HG03175 (cell line): ENCODE measurements at regions not wholly inside any gene's neighbourhood (a gene's known extent, or its start where the extent isn't known, plus 50 kb on each side); places are given as distances from the start of the nearest gene placed in this dataset.

ENCODE experiments used
- ATAC-seq: cut with Tn5 transposase; IDR thresholded peaks from one replicate; pipeline ENCODE4 v1.9.1; 2021; ENCODE audit warnings: mild to moderate bottlenecking, moderate library complexity; ENCODE audit not compliant: unreplicated experiment

DNA sequence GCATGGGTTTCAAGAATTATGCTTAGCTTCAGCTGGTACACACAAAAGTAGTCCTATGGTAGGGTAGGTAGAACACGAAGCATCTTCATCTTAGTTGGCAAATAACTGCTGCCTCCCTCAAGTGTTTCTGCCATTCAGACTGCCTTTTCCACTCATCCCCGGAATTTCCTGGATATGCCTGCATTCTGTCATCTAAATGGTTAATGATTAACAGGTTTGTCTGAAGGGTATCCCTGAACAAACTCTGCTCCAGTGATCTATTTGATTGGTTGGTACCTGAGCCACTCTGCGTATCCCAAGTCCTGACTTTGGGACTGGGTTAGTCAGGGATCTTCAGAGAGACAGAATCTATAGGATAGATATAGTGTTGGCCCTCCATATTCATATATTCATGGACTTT, 272.3 kb upstream of the RAG2 start:
- ATAC-seq: no peak

DNA sequence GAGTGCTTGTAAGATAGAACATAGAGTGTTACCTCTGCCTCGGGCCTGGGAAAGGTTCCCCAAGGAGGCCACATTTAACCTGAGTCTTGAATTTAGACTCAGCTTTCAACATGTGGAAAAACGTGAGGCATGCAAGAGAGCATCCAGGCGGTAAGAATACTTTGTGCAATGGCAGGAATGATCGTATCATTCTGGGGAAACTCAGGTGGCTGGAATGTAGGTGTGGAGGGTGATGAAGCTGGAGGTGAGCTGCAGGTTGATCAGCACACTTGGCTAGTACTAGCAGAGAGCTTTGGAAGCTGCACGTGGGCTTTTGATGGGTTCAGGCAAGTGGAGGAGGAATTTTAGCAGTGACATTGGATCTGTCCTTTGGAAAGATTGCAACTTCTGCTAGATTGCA, 270.3 kb upstream of the RAG2 start:
- ATAC-seq: no peak

DNA sequence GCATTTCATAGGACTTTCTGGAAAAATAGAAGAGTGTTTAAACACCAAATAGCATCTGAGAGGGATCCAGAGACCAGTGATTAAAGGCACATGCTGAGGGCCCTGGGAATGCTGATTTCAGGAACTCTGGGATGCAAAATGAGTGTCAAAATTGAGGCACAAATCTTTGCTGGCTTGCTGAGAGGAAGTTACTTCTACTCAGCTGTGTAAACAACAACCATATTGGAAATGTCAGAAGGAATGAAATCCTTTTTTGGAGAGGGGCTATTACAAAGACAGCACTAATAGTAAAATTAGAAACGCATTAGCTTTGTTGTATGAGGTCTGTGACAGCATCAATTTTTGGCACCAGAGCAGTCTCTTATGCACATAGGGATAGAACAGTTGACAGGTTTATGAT, 267.8 kb upstream of the RAG2 start:
- no peak for ATAC-seq

DNA sequence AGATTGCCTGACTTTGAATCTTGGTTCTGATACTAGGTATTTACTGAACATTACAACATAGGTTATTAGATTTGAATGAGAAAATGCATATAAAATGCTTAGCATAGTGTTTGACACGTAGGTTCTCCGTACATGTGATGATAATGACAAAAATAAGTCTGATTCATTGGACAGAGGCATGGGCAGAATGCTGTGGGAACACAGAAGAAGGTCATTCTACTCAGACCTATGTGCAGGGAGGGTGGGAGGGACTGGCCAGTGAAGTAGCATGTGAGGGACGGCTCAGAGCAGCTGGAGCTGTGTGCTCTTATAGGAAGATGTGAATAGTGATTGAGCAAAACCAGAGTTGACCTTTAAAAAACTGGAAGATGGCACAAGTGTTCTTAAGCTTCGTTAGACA, 256.8 kb upstream of the RAG2 start:
- ATAC-seq: no peak

DNA sequence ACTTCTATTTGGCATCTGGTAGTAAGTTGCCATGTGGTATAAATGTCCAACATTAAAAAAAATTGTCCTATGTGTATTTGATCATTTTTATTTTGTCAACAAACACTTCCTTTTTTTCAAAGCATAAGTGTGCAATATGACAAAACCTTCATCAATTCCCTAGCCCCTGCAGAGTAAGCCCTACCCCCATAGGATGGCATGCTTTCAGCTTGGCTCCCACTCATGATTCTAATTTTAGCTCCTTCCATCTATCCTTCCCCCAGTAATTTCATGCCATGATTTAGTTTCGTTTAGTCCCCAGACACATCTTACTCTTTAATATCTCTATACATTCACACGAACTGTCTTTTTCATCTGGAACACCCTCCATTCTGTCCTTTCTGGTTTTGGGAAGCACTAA, 250.6 kb upstream of the RAG2 start:
- no peak for ATAC-seq

DNA sequence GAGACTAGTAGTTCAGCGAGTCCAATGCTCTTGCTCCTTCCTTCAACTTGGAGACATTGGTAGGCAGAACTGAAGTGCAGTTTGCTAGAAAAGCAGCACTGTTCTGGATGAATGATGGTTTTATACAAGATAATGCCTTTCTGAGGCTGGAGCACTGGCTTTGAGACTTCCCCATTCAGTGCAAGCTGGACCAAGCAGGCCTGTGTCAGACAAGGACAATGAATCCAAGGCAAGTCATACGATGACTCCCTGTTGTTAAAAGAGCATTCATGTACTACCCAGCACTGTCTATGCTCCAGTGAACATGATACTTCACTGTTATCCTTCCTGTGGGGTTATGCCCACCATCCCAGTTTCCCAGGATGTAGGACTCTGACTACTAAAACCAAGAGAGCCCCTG, 242.3 kb upstream of the RAG2 start:
- ATAC-seq: no peak

DNA sequence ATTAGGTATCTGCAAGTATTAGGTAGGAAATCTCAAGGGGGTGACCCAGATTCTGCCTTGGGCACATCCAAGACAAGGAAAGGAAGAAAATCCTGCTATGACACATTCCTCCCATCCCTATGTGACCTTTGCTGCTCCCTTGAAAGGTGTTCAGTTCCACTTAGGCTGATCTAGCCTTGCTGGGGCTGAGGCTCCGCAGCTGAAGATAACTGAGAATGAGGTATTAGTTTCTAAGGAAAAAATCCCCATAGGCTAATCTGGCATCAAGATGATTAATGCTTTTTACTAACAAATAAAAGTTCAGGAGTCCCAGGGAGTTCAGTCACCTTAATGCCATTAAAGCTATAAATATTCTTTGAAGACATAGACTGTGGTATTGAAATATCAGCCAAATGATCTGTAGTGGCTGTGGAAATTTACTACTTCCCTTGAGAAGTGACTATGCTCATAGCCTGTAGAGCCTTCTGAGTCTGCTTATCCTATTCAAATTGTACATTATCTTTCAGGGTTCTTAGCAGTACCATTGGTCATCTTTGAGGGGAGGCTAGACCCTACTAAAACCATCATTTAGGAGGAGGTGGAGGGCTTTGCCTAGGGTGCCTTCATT, 239.9 kb upstream of the RAG2 start:
- no peak for ATAC-seq

DNA sequence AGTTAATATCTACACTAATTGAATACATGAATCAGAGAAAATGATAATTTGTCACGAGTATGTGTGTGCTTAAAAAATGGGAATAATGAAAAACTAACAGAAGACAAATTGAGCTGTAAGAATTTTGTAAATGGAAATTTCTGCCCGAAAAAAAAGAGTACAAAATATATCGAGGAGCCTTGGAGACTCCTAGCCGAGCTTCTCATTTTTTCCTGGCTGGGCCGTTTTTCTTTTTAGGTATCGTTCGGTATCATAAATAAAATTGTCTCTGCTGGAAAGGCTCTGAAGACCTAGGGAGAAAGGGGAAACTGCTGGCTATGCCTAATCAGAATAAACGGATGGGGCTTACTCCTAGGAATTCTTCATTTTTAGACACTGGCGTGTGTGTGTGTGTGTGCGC, 227.2 kb upstream of the RAG2 start:
- no peak for ATAC-seq

DNA sequence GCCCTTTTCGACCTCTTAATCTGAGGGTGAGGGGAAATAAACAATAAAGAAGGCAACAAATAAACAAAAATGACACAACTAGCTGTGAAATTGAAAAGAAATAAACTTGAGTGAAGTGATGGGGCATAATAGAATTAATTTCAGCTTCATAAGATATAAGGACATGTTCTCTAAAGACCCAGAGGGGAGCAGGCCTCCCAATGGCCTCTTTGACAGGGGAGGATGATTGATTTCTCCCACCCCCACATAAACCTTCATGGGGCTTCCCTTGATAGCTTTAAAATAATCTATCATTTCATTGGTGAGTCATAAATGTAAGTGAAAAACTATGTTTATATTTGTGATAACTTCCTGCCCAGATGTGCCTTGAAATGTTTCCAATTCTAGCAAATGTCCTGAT, 226.3 kb upstream of the RAG2 start:
- no peak for ATAC-seq

DNA sequence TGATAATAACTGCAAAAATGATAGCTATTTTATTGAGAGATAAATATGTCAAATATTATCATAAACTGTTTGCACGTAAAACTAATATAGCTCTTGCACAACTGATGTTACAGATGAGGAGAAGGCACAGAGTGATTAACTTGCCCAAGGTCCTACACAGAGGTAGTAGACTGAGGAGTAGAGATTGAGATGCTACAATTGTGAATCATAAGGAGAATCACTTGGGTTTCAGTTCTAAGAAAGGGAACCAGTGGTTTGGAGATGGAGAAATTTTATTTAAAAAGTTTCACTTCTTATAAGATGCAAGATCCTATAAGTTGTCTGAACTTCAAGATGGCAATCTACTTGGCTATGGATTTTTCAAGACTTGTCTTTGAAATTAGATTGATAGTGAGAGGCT, 224.8 kb upstream of the RAG2 start:
- no peak for ATAC-seq

DNA sequence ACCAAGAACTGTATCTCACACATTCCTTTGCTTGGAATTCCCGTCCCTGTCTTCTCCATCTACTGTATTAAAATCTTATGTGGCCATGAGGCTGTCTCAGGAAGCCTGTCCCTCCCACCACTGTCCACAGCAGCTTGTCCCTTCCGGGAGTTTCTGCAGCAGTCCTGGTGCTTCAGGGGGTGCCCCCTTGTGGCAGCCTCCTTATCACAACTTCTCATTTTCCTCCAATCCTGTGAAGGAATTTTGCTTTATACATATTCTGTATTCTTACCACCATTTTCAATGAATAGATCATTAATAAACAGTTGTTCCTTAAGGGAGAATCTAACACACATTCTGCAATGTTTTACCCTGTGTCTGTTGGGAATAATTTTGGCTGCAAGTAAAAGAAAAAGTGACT, 220.4 kb upstream of the RAG2 start:
- ATAC-seq: no peak

DNA sequence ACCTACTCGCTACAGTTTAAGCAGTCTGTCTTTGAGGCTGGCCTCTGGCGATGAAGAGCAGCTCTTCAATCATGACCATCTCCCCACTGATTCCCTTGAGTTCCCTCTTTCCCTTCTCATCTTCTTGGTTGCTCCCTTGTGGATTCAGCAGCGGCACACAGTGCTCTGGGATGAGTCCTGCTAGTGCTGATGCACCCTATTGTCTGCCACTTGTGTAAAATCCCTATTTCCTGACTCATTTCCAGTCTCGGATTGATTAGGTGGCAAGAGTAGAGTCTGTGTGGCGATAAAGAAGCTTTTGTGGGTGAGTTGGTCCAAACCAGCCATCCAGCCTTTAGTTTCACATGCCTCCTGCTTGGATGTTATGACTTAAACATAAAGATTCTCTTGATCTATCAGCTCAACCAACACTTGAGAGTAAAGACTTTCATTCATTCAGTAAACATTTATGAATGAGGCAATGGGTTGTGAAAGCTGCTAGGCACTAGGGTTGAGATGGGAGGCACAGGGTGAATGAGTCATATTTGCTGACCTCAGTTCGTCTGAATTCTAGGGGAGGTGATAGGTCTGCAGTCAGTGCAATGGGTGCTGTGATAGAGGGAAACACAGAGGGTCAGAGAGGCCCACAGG, 219.4 kb upstream of the RAG2 start:
- ATAC-seq: no peak

DNA sequence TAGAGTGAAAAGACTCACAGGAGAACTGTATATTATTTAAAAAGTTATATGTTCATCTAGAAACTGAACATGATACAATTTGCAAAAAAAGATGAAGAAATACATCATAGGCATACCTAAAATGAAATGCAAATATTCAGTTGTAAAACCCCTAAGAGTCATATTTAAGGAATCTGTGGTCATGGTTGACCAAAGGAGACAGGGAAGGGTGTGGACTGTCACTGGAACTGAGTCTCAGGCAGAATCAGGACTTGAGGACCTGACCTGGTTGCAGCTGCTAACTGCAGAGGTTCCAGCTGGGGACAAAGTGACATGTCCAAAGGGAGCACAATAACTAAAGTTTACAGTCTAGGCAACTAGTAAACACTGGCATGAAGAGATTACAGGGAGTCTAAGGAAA, 211.3 kb upstream of the RAG2 start:
- no peak for ATAC-seq

DNA sequence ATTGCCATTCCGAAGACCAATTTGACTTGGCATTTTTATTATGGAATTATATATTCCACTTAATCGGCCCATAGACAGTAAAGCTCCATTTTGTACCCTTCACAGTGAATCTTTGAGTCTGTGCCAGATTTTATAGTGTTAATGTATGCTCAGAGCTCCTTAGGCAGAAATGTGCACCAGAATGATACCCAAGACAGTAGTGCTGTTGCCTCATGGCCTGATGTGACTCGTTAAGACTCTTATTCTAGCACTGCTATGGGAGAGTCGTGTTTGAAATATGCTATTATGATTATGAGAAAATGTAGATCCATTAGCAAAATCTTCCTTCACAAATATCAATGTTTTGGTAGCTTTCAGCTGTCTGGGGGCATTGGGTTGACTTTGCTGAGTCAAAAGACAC, 209.8 kb upstream of the RAG2 start:
- no peak for ATAC-seq

DNA sequence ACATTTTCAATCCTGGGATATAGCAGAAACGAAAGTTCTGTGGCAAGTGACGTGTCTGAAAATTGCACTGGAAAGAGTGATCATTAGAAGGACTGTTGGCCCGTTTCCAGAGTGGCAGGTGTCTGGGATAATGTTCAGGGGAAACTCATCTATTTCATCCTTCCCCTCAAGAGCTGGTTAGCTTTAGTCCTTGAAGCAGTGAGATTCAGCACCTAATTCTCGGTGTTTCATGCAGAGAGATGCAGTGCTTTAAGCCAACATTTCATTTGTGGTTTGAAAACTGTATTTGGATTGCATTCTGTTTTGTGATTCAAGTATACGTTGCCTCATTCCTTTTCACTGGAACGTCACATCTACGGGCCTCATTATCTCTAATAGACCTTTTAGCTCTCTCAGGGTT, 205.0 kb upstream of the RAG2 start:
- ATAC-seq: no peak

DNA sequence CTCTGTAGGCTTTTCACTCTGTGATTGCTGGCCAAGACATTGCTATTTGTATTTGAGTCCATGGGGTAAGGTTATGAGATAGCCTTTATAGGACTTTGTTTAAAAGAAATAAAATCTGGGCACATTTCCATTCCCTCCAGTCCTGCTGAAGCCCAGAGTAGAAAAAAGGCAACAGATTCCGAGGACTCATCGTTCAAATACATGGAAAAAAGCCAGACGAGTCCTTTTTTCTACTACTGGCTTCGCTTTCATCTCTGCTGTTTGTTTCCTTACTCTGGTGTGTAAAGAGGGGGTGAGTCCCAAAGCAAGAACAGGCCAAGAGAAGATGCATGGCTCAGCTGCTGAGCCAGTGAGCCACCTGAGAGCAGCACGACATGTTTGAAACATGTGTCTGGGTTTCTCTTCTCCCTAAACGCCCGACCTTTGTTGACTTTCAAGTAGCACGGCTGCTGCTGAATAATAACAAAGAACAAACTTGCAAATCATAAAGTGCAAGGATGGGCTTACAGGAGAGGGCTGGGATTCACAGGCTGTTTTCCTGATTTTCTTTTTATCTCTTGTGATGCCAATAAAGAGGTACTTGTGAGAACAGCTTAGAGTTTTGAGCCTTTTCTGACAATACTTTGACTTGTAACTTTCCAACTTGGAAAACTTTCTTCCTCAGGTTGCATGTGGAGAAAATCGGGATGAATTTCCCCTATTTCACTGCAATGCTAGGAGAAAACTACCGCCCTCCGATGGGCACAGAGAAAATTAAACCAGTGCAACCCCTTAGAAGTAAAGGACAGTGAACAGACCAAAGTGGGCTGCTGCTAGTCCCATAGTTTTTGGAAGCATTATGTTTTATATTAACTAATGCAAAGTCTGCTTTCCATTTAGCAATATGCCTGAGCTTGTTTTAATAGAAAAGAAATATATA, 195.2 kb upstream of the RAG2 start:
- no peak for ATAC-seq

DNA sequence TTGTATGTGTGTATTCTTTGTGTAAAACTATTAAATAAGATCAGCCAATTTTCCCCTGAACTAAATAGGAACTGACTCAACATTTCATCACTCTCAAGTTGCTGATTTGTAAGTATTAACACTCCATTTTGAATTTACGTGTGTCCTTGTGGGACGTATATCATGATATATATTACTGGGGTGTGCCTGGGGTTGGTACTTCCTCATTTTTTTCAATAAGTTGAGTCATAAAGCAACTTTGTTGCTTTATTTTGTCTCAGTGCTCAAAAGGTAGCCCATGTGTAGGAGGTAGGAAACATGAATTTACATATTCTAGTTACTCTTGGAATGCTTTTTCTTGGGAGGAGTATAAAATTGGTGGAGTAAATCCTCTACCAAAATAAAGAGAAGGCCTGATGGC, 193.9 kb upstream of the RAG2 start:
- no peak for ATAC-seq

DNA sequence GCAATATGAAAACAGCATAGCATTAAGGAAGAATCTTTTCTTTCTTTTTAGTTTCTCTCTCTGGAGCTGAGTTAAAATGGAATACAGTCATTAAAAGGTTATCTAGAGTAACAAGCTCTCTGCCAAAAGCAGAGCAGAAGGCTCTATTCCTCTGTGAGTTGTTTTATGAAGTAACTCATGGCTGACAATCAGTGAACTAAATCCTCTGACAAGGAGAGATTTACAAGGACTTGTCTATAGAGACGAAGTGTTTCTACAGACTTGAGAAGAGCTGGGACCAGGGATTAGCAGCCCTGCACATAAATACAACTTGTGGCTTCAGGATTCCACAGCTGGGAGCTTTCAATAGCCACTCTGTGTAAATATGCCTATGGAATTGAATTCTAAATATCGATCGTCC, 192.5 kb upstream of the RAG2 start:
- no peak for ATAC-seq

DNA sequence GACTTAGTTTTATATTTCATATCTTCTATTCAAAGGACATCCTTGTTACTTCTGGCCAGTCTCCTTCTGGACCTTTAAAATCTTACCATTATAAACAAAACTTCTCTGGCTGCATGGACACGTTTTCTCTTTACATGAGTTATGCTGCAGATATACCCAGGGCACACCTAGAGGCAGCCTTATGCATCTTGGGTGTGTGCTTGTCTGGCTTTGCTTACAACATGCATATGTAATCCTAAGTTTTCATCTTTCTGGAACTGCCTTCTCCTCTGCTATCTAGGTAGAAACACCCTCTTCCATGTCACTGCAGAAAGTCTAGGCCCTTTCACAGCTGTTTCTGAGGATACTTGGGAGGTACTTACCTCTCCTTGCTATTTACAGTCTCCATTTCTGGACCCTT, 185.8 kb upstream of the RAG2 start:
- no peak for ATAC-seq

DNA sequence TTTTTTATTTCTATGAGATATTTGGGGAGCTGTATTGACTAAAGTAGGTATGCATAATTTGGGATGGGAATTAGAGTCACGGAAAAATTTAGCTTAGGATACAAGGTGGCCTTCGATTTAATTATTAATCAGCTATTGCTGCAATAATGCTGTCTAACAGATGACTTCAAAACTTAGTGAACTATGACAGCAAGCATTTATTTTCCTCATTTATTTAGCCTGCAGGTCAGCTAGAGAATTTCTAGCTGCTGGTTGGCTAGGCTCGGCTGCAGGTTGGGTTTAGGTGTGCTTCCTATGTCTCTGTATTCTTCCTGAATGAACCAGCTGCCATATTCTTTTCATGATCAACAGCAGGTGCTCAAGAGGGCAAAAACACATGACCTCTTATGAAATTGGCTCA, 181.8 kb upstream of the RAG2 start:
- ATAC-seq: no peak

DNA sequence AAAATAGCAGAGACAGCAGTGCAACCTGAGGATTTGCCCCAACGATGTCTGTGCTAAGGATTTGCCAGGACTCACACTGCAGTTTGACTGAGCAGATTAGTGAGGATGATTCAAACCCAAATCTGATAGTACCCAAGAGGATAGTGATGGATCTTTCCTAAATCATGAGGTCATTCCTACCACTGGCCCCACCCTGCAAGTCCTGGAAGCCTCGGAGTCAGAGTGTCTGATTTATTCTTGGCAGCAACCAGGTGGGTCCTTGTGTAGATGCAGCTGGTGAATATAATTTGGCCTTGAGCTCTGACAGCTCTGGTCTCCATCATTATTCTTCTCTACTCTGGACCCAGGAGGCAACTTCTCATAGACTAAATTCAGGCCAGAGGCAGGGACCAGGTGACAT, 179.3 kb upstream of the RAG2 start:
- ATAC-seq: no peak

DNA sequence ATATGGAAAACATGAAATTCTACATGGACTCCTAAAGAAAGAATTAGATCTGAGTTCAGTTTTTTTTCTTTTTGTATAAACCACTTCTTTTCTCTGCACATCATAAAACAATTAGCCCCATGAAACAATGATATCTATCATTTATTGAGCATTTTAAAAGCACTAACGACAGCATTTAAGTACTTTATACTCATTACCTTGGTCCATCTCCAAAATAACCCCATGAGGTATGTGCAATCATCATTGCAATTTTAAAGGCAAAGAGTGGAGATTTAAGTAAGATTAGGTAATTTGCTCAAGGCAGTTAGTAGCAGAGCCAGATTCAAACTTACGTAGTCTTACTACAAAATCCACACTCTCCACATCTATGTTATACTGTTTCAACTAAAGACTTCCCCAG, 177.7 kb upstream of the RAG2 start:
- ATAC-seq: no peak
